ENCODE measurements at regions not wholly inside any gene's neighbourhood (a gene's known extent, or its start where the extent isn't known, plus 50 kb on each side); places are given as distances from the start of the nearest gene placed in this dataset.

- DNase-seq (ENCODE audit: insufficient read length, low spot score) (no peak), FAIRE-seq (no peak)
- TF ChIP-seq PAX5 (IDR thresholded peaks at IDR 0.05; ENCODE audit: insufficient read depth, low read length, severe bottlenecking) (no peak), POLR2AphosphoS5 (IDR thresholded peaks at IDR 0.05; ENCODE audit: low read depth, low read length) (no peak), POU2F2 (IDR thresholded peaks at IDR 0.05; ENCODE audit: low read depth, low read length) (no peak), POLR2A (IDR thresholded peaks at IDR 0.05; ENCODE audit: low read depth, low read length) (no peak), SPI1 (IDR thresholded peaks at IDR 0.05; ENCODE audit: low read depth, low read length) (no peak), TAF1 (IDR thresholded peaks at IDR 0.05; ENCODE audit: low read depth, low read length) (no peak)
Measured at GRCh38 chr9:118993965-118994364, 375.3 kb downstream of the BRINP1 start.

- TF ChIP-seq PAX5 (IDR thresholded peaks at IDR 0.05; ENCODE audit: insufficient read depth, low read length, severe bottlenecking) (no peak), TAF1 (IDR thresholded peaks at IDR 0.05; ENCODE audit: low read depth, low read length) (no peak), SPI1 (IDR thresholded peaks at IDR 0.05; ENCODE audit: low read depth, low read length) (no peak), POU2F2 (IDR thresholded peaks at IDR 0.05; ENCODE audit: low read depth, low read length) (no peak), POLR2A (IDR thresholded peaks at IDR 0.05; ENCODE audit: low read depth, low read length) (no peak), POLR2AphosphoS5 (IDR thresholded peaks at IDR 0.05; ENCODE audit: low read depth, low read length) (no peak)
- FAIRE-seq (no peak), DNase-seq (ENCODE audit: insufficient read length, low spot score) (no peak)
Measured at GRCh38 chr9:119002491-119002890, 366.7 kb downstream of the BRINP1 start.

GRCh38 chr9:119003201-119003611 lies 366.0 kb downstream of the BRINP1 start:
- DNase-seq (ENCODE audit: insufficient read length, low spot score), result no peak

GRCh38 chr9:119003882-119004617 lies 365.2 kb downstream of the BRINP1 start:
- DNase-seq (ENCODE audit: insufficient read length, low spot score), result no peak
- no peak for FAIRE-seq
- TF ChIP-seq SPI1 (IDR thresholded peaks at IDR 0.05; ENCODE audit: low read depth, low read length) (no peak), POU2F2 (IDR thresholded peaks at IDR 0.05; ENCODE audit: low read depth, low read length) (no peak), POLR2AphosphoS5 (IDR thresholded peaks at IDR 0.05; ENCODE audit: low read depth, low read length) (no peak), PAX5 (IDR thresholded peaks at IDR 0.05; ENCODE audit: insufficient read depth, low read length, severe bottlenecking) (no peak), POLR2A (IDR thresholded peaks at IDR 0.05; ENCODE audit: low read depth, low read length) (no peak), TAF1 (IDR thresholded peaks at IDR 0.05; ENCODE audit: low read depth, low read length) (no peak)

More at GRCh38 chr9:119003201-119003611, 366.0 kb downstream of the BRINP1 start:
- FAIRE-seq, result no peak
- TF ChIP-seq POLR2A (IDR thresholded peaks at IDR 0.05; ENCODE audit: low read depth, low read length), result no peak
- TF ChIP-seq POU2F2 (IDR thresholded peaks at IDR 0.05; ENCODE audit: low read depth, low read length), result no peak
- no peak for TF ChIP-seq TAF1 (IDR thresholded peaks at IDR 0.05; ENCODE audit: low read depth, low read length)
- TF ChIP-seq POLR2AphosphoS5 (IDR thresholded peaks at IDR 0.05; ENCODE audit: low read depth, low read length), result no peak
- no peak for TF ChIP-seq PAX5 (IDR thresholded peaks at IDR 0.05; ENCODE audit: insufficient read depth, low read length, severe bottlenecking)

- TF ChIP-seq PAX5 (IDR thresholded peaks at IDR 0.05; ENCODE audit: insufficient read depth, low read length, severe bottlenecking) (no peak), POLR2A (IDR thresholded peaks at IDR 0.05; ENCODE audit: low read depth, low read length) (no peak), POU2F2 (IDR thresholded peaks at IDR 0.05; ENCODE audit: low read depth, low read length) (no peak), SPI1 (IDR thresholded peaks at IDR 0.05; ENCODE audit: low read depth, low read length) (no peak), TAF1 (IDR thresholded peaks at IDR 0.05; ENCODE audit: low read depth, low read length) (no peak), POLR2AphosphoS5 (IDR thresholded peaks at IDR 0.05; ENCODE audit: low read depth, low read length) (no peak)
- no peak for DNase-seq (ENCODE audit: insufficient read length, low spot score)
- no peak for FAIRE-seq
Measured at GRCh38 chr9:119004618-119004990, 364.6 kb downstream of the BRINP1 start.

GRCh38 chr9:119005162-119005561 lies 364.1 kb downstream of the BRINP1 start:
- TF ChIP-seq POLR2AphosphoS5 (IDR thresholded peaks at IDR 0.05; ENCODE audit: low read depth, low read length) (no peak), TAF1 (IDR thresholded peaks at IDR 0.05; ENCODE audit: low read depth, low read length) (no peak), SPI1 (IDR thresholded peaks at IDR 0.05; ENCODE audit: low read depth, low read length) (no peak), POU2F2 (IDR thresholded peaks at IDR 0.05; ENCODE audit: low read depth, low read length) (no peak), PAX5 (IDR thresholded peaks at IDR 0.05; ENCODE audit: insufficient read depth, low read length, severe bottlenecking) (no peak), POLR2A (IDR thresholded peaks at IDR 0.05; ENCODE audit: low read depth, low read length) (no peak)
- DNase-seq (ENCODE audit: insufficient read length, low spot score) (no peak), FAIRE-seq (no peak)

- FAIRE-seq, result no peak
Measured at GRCh38 chr9:119009249-119009648, 360.0 kb downstream of the BRINP1 start.

GRCh38 chr9:119020284-119020683 lies 349.0 kb downstream of the BRINP1 start:
- no peak for FAIRE-seq
- DNase-seq (ENCODE audit: insufficient read length, low spot score), result no peak
- no peak for TF ChIP-seq TAF1 (IDR thresholded peaks at IDR 0.05; ENCODE audit: low read depth, low read length)
- TF ChIP-seq PAX5 (IDR thresholded peaks at IDR 0.05; ENCODE audit: insufficient read depth, low read length, severe bottlenecking), result no peak
- TF ChIP-seq POU2F2 (IDR thresholded peaks at IDR 0.05; ENCODE audit: low read depth, low read length), result no peak
- TF ChIP-seq POLR2A (IDR thresholded peaks at IDR 0.05; ENCODE audit: low read depth, low read length), result no peak
- no peak for TF ChIP-seq SPI1 (IDR thresholded peaks at IDR 0.05; ENCODE audit: low read depth, low read length)
- TF ChIP-seq POLR2AphosphoS5 (IDR thresholded peaks at IDR 0.05; ENCODE audit: low read depth, low read length), result no peak

More at GRCh38 chr9:119009249-119009648, 360.0 kb downstream of the BRINP1 start:
- TF ChIP-seq SPI1 (IDR thresholded peaks at IDR 0.05; ENCODE audit: low read depth, low read length) (no peak), POLR2AphosphoS5 (IDR thresholded peaks at IDR 0.05; ENCODE audit: low read depth, low read length) (no peak)
- no peak for DNase-seq (ENCODE audit: insufficient read length, low spot score)

- no peak for TF ChIP-seq PAX5 (IDR thresholded peaks at IDR 0.05; ENCODE audit: insufficient read depth, low read length, severe bottlenecking)
- no peak for TF ChIP-seq POLR2AphosphoS5 (IDR thresholded peaks at IDR 0.05; ENCODE audit: low read depth, low read length)
- TF ChIP-seq TAF1 (IDR thresholded peaks at IDR 0.05; ENCODE audit: low read depth, low read length), result no peak
- no peak for TF ChIP-seq POLR2A (IDR thresholded peaks at IDR 0.05; ENCODE audit: low read depth, low read length)
- no peak for TF ChIP-seq SPI1 (IDR thresholded peaks at IDR 0.05; ENCODE audit: low read depth, low read length)
- TF ChIP-seq POU2F2 (IDR thresholded peaks at IDR 0.05; ENCODE audit: low read depth, low read length), result no peak
- DNase-seq (ENCODE audit: insufficient read length, low spot score) (no peak), FAIRE-seq (no peak)
Measured at GRCh38 chr9:119020730-119021333, 348.4 kb downstream of the BRINP1 start.

All from GM12891 (cell line).